Heart right ventricle (tissue), 16 donors: ENCODE measurements at regions not wholly inside any gene's neighbourhood (a gene's known extent, or its start where the extent isn't known, plus 50 kb on each side); places are given as distances from the start of the nearest gene placed in this dataset.
A peak's percentile ranks its signal among the peaks of the same experiment; 100 is the strongest.

Source experiments
- ATAC-seq, 8 donors: fragments of 200-7000 bp; cut with Tn5 transposase; one replicate each; pipeline ENCODE4 v1.9.1; 2020; ENCODE audit warnings: mild to moderate bottlenecking in 8 of 8, moderate library complexity in 8 of 8, moderate number of reproducible peaks in 1 of 8
- DNase-seq, 2 donors: peaks; one replicate each; pipeline ENCODE4 v3.0.0-alpha.2; 2020
- H3K27ac ChIP-seq, 10 donors: fragments of 200-600 bp; sonication (generic) in 2 of 10; one replicate each; pipeline versions ENCODE4 v1.5.0 to v1.8.0; 2020 to 2022; ENCODE audit warnings: mild to moderate bottlenecking in 3 of 10
- H3K27me3 ChIP-seq, 7 donors: fragments of 200-600 bp; one replicate each; pipeline ENCODE4 v1.8.0; 2021 to 2022; ENCODE audit warnings: mild to moderate bottlenecking in 2 of 7
- H3K36me3 ChIP-seq, 9 donors: fragments of 200-600 bp; sonication (generic) in 1 of 9; one replicate each; pipeline versions ENCODE4 v1.5.0 to v1.8.0; 2020 to 2022; ENCODE audit warnings: mild to moderate bottlenecking in 2 of 9
- H3K4me1 ChIP-seq, 9 donors: fragments of 200-600 bp; sonication (generic) in 1 of 9; one replicate each; pipeline versions ENCODE4 v1.5.0 to v1.8.0; 2020 to 2022; ENCODE audit warnings: mild to moderate bottlenecking in 4 of 9
- H3K4me3 ChIP-seq, 10 donors: fragments of 200-600 bp; sonication (generic) in 2 of 10; one replicate each; pipeline versions ENCODE4 v1.5.0 to v1.8.0; 2020 to 2022; ENCODE audit warnings: mild to moderate bottlenecking in 7 of 10, moderate library complexity in 2 of 10
- H3K9me3 ChIP-seq, 11 donors: fragments of 200-600 bp in 10 of 11; sonication (generic) in 2 of 11; one replicate each; pipeline versions ENCODE4 v1.5.0 to v1.8.0; 2013 to 2022; ENCODE audit warnings: mild to moderate bottlenecking in 2 of 11, control low read depth in 1 of 11, moderate library complexity in 1 of 11
- CTCF ChIP-seq, 9 donors: fragments of 200-600 bp; sonication (generic) in 2 of 9; IDR thresholded peaks; one replicate each; pipeline versions ENCODE4 v1.5.0 to v1.8.0; 2021 to 2022; ENCODE audit warnings: antibody characterized with exemption in 9 of 9, mild to moderate bottlenecking in 5 of 9, moderate library complexity in 1 of 9
- WGBS, 2 donors: extraction: QIAGEN DNeasy Blood & Tissue Kit; methylation state at CpG; one replicate each; pipeline ENCODE4 v1.1.7; 2013; ENCODE audit warnings: inconsistent platforms in 1 of 2; 5-methylcytosine and 5-hydroxymethylcytosine counted together
- intact Hi-C, 10 donors: fragments of 100-400 bp; cut with DNase I; formaldehyde crosslinking; loops; one replicate each; pipeline versions ENCODE4 v1.11.1 to v1.14.2; 2022
- donor health status: Arrhythmogenic right ventricular cardiomyopathy.
- donor health status: ischemic (EF 13 %, LVEDD 7.1; RV severe dilation, severe dysfunction).
- donor health status: healthy with polysubstance abuse.
- donor health status: DM: no; HTN: yes; CAD: no.
- donor health status: DM: no; HTN: no; CAD: no.
- donor health status: ischemic (EF 25% LVEDD 6.9; RV normal size, moderate dysfunction).
- donor health status: ischemic (EF 25% LVEDD 5.7; RV mildly dilated, moderate dysfunction).
- donor health status: healthy.
- donor health status: DM: yes; HTN: yes; CAD: no.
- donor health status: Ischemic cardiomyopathy.
- donor health status: ischemic (EF 35%, LVEDD 5.7; RV mildly dilated, moderate dysfunction).
- donor health status: nonischemic (EF 11% LVEDD 7.7; RV severe dilation, severe dysfunction).
- donor health status: DM: yes; HTN: yes; CAD: no.
- donor health status: PGD.
- donor health status: ischemic (EF 29% LVEDD 5.4; RV normal size, mild dysfunction).
- donor health status: nonischemic (EF 23%, LVEDD 6.1; RV moderate dilation, normal function).

GRCh38 chr5:39800042-39800601 is 375.3 kb upstream of the DAB2 start:
- Histone ChIP-seq H3K9me3 (no peaks in the 10 kb centered on the region), H3K36me3 (no peaks in the 10 kb centered on the region), H3K27ac (no peak overlapping the region), H3K4me3 (no peak overlapping the region), H3K27me3 (no peaks in the 10 kb centered on the region), H3K4me1 (peaks cover 0 to 5% (median 0%) of the 10 kb centered on the region in 9 donors)
- no peak for TF ChIP-seq CTCF (IDR thresholded peaks at IDR 0.05)
- 42 to 48% methylated on average over 3 of the region's 3 CpGs for WGBS, 2 donors
- ATAC-seq (no peak), DNase-seq (no peak)
- intact Hi-C loops = no loop called here

- ATAC-seq (no peak), DNase-seq (no peak)
- WGBS, 2 donors = 55 to 67% methylated on average over 2 of the region's 2 CpGs
- no peaks in the 10 kb centered on the region for H3K9me3 ChIP-seq
- no peaks in the 10 kb centered on the region for H3K27me3 ChIP-seq
- intact Hi-C loops = no loop called here
- H3K4me1 ChIP-seq = peaks cover 0 to 7% (median 0%) of the 10 kb centered on the region in 9 donors
- no peaks in the 10 kb centered on the region for H3K36me3 ChIP-seq
- no peak overlapping the region for H3K4me3 ChIP-seq
- H3K27ac ChIP-seq = no peak overlapping the region
- TF ChIP-seq CTCF (IDR thresholded peaks at IDR 0.05) = no peak
These were observed 374.5 kb upstream of the DAB2 start for GRCh38 chr5:39799242-39799641.

DNA sequence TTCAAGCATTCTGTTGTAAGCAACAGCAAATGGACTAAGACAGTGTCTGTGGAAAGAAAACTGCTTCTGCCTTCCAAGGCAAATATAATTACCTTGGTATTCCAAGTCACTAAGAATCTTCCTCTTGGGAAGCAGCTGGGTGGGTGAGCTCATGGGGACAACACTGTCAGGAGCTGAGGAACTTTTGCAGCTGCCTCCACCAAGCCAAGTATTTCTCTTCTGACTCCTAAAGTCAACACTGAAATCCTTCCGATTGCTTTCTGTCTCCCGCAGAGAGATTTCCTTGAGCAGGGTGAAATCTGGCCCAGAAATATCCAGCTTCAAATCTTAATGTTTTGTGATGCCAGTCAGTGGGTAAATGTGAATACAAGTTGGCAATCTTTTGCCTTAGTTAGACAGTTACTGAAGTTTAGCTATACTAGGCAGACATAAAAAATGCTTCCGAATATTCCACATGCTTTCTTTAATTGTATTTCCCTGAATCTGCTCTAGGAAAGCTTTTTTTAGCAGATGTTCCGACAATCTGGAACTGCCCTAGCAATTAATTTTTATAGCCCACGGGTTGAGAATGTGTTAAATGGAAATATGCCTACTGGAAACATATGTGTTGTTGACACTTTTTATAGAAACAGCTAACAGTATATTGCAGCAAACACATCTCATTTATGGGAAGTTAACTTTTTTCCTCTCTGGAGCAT is 369.9 kb upstream of the DAB2 start:
- peak in 1 of 2 donors; percentile 16 for DNase-seq
- Histone ChIP-seq H3K4me1 (peaks cover 0 to 12% (median 0%) of the 10 kb centered on the region in 9 donors), H3K4me3 (no peak overlapping the region), H3K36me3 (no peaks in the 10 kb centered on the region), H3K27me3 (no peaks in the 10 kb centered on the region), H3K27ac (peak overlapping the region in 3 of 10 donors; percentile 39 to 47 (median 40)), H3K9me3 (no peaks in the 10 kb centered on the region)
- peak in 6 of 8 donors; percentile 44 to 82 (median 55) for ATAC-seq
- intact Hi-C loops = no loop called here
- WGBS, 2 donors = 54 to 55% methylated on average over 5 of the region's 5 CpGs
- TF ChIP-seq CTCF (IDR thresholded peaks at IDR 0.05) = no peak

DNA sequence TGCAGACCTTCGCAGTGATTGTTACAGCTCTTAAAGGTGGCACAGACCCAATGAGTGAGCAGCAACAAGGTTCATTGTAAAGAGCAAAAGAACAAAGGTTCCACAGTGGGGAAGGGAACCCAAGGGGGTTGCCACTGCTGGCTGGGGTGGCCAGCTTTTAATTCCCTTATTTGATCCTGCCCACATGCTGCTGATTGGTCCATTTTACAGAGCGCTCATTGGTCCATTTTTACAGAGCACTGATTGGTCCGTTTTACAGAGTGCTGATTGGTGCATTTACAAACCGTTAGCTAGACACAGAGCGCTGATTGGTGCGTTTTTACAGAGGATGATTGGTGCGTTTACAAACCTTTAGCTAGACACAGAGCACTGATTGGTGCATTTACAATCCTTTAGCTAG is 360.6 kb upstream of the DAB2 start:
- DNase-seq = no peak
- H3K4me1 ChIP-seq = no peaks in the 10 kb centered on the region
- no peak for TF ChIP-seq CTCF (IDR thresholded peaks at IDR 0.05)
- WGBS, 2 donors = 89 to 92% methylated on average over 7 of the region's 7 CpGs
- H3K4me3 ChIP-seq = no peak overlapping the region
- peaks cover 0 to 6% (median 0%) of the 10 kb centered on the region in 11 donors for H3K9me3 ChIP-seq
- H3K36me3 ChIP-seq = no peaks in the 10 kb centered on the region
- ATAC-seq = no peak
- intact Hi-C loops = no loop called here
- H3K27ac ChIP-seq = no peak overlapping the region
- H3K27me3 ChIP-seq = peaks cover 0 to under 1% (median 0%) of the 10 kb centered on the region in 7 donors
